Transverse colon (tissue), 4 donors: ENCODE measurements at regions not wholly inside any gene's neighbourhood (a gene's known extent, or its start where the extent isn't known, plus 50 kb on each side); places are given as distances from the start of the nearest gene placed in this dataset.

Source experiments
- EP300 ChIP-seq: sonication (generic); formaldehyde crosslinking; IDR thresholded peaks from one replicate; pipeline ENCODE4 v1.6.1; 2017; ENCODE audit warnings: antibody characterized with exemption, low read depth
- POLR2A ChIP-seq: fragments of 450-650 bp; IDR thresholded peaks from one replicate; pipeline ENCODE4 v1.6.1; 2016; ENCODE audit warnings: antibody characterized with exemption, mild to moderate bottlenecking, moderate library complexity
- POLR2AphosphoS5 ChIP-seq, 3 donors: sonication (generic); formaldehyde crosslinking; IDR thresholded peaks; one replicate each; pipeline ENCODE4 v1.6.1; 2016; ENCODE audit warnings: antibody characterized with exemption in 3 of 3
- TF ChIP-seq, protein P1 (sequence below), 5 experiments: fragments of 200-600 bp in 3 of 5; fragments of 450-650 bp in 2 of 5; sonication (generic) in 3 of 5; IDR thresholded peaks; 1 replicate in 2 of 5; 2 replicates in 3 of 5; pipeline ENCODE4 v1.5.1; 2016 to 2017; ENCODE audit warnings: antibody characterized with exemption in 5 of 5, inconsistent platforms in 3 of 5, mild to moderate bottlenecking in 2 of 5, moderate library complexity in 1 of 5

DNA sequence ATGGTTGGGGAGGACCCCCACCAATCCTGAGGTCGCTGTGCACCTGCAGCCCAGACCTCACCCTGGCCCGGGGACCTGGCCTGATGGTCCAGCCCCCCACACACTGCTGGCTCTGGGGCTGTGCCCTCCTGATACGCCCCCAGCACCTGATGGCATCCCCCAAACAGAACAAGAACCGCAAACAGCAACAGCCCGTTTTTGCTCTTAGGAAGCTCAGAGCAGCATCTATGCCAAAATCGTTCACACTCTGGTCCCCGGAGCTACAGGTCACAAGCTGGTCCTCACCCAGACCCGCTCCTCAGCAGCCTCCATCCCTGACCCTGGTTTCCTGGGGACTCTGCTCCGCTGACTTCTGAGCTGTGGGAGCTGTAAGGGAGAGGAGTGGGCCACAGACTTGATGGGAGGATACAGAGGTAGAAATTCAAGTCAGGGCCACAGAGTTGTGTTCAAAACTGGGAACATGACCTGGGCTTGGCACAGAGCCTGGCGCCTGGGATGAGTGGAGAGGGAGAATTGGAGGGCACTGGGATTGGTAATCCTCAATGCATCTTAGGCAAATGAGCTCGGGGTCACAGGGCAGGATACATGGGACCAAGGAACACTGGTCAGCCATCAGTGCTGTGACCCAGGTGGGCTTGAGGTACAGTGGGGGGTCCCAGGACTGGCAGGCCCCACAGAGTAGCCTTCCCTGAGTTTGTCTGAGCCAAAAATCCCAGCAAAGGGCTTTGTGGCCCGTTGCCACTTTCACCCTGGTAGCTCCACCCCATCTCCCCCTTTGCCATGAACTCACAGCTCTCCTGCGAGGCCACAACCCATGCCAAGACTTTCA, 170.9 kb upstream of the RTL1 start:
- TF ChIP-seq, protein P1, sequence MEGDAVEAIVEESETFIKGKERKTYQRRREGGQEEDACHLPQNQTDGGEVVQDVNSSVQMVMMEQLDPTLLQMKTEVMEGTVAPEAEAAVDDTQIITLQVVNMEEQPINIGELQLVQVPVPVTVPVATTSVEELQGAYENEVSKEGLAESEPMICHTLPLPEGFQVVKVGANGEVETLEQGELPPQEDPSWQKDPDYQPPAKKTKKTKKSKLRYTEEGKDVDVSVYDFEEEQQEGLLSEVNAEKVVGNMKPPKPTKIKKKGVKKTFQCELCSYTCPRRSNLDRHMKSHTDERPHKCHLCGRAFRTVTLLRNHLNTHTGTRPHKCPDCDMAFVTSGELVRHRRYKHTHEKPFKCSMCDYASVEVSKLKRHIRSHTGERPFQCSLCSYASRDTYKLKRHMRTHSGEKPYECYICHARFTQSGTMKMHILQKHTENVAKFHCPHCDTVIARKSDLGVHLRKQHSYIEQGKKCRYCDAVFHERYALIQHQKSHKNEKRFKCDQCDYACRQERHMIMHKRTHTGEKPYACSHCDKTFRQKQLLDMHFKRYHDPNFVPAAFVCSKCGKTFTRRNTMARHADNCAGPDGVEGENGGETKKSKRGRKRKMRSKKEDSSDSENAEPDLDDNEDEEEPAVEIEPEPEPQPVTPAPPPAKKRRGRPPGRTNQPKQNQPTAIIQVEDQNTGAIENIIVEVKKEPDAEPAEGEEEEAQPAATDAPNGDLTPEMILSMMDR (IDR thresholded peaks at IDR 0.05), result no peak
- no peak for TF ChIP-seq EP300
- TF ChIP-seq POLR2A, result no peak
- TF ChIP-seq POLR2AphosphoS5 (IDR thresholded peaks at IDR 0.05), result no peak
